HG03139 (cell line): ENCODE measurements at regions not wholly inside any gene's neighbourhood (a gene's known extent, or its start where the extent isn't known, plus 50 kb on each side); places are given as distances from the start of the nearest gene placed in this dataset.

ENCODE experiments used
- ATAC-seq: cut with Tn5 transposase; IDR thresholded peaks from one replicate; pipeline ENCODE4 v1.9.1; 2021; ENCODE audit not compliant: unreplicated experiment

DNA sequence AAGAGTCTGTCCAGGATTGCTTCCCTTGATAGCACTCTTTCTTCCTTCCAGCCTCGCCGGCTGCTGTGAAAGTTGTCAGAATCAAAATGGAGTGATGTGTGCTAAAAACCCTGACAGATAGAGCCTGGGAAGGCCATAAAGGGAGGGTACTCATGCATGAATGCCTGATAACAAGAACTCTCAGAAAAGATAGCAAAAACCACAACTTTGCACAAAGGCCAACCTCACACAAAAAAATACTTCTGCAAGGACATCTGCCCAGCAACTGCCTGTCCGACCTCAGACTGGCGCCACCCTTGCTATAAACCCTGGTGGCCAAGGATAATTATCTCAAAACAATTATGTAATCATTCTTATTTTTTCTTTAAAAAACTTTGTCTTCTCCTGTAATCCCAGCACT, 133.2 kb upstream of the SVIL start:
- ATAC-seq: no peak

DNA sequence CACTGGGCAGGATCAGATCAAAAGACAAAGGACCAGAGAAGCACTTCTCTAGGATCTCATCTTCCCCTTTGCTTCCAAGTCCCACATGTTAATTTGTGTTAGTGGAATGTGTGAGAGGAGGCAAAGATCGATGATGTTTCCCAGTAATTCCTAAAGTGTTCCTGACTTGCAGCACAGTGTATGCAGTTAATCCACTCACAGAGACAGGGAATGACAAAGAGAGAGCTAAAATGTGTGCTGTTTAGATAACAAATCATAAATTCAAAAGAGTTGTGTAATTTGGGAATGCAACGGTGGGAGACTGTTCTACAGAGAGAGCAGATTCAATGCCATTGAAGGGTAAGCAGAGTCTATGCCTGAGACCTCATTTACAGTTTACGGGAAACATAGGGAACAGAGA, 132.0 kb upstream of the SVIL start:
- ATAC-seq: no peak

DNA sequence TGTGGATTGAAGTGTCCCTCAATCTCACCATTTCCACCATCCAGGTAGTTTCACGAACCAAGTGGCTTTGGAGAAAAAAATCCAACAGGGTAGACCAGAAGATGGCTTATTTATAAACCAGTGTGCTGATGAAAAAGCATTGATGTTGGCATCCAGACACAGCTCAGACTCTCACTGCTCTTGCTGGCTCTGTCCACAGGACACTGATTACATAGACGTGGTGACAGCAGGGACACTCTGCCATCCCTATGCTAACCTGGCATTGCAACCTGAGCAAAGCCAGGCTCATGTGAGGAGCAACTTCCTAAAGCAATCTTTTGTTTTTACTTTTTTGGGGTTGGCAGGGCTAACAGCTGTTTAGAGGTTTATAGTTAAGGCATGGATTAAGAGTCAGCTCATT, 130.6 kb upstream of the SVIL start:
- ATAC-seq: no peak

DNA sequence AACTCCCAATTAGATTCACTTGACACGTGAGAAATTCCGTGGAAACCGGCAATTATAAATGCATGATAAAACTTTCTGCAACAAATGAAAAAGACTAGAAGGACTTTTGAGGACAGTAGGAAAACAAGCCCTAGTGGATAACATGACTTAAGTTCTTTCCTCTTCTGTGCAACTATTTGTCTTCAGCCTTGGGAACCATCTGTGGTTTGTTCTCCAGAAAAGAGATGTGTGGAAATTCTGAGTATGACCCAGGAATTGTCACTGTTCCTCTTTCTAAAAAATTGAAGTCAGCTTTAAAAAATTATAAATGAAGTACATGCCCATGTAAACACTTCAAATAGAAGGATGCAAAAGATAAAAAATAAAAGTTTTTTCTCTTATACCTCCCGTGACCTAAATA, 128.6 kb upstream of the SVIL start:
- no peak for ATAC-seq

DNA sequence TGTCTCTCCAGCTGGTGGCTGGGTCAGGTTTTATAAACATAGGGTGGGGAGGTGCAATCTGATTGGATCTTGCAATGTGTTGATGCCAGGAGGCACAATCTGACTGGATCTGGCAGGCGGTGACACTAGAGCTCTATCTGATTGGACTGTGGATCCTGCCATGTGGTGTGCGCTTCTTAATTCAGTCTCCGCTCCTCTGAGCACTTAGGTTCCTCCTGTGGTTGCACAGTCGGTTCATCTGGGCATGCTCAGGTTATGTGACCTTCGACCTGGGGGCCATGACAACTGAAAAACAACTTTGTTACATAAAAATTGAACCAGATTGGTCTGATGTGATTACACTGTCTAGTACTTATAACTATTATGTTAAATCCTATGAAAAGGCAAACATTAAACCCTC, 127.1 kb upstream of the SVIL start:
- no peak for ATAC-seq

DNA sequence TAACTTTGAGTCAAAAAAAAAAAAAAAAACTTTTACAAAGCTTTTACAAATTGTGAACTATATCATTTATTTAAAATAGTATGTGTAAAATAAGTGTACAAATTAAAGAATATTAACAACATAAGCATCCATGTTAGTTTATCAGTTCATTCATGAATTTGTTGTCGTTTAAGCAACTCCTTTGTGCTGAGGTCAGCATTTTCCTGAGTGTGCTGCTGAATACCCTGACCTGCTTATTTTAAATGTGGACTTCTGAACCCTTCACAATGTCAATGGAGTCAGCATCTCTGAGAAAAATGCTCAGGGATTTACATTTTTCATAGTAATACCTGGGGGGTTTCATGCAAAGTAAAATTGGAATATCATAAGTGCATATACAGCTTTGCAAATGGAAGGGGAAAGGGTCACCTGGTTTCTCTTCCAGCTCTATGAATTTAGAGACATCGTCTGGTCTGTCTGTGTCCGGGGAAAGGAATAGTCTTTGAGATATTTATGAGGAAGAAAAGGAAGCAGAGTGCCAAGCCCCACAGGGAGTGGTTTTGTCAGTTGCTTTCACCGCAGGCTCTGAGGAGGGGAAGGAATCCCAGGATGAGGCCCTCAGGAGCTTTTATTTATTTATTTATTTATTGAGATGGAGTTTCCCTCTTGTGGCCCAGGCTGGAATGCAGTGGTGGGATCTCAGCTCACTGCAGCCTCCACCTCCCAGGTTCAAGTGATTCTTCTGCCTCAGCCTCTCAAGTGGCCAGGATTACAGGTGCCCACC, 125.5 kb upstream of the SVIL start:
- ATAC-seq: no peak

DNA sequence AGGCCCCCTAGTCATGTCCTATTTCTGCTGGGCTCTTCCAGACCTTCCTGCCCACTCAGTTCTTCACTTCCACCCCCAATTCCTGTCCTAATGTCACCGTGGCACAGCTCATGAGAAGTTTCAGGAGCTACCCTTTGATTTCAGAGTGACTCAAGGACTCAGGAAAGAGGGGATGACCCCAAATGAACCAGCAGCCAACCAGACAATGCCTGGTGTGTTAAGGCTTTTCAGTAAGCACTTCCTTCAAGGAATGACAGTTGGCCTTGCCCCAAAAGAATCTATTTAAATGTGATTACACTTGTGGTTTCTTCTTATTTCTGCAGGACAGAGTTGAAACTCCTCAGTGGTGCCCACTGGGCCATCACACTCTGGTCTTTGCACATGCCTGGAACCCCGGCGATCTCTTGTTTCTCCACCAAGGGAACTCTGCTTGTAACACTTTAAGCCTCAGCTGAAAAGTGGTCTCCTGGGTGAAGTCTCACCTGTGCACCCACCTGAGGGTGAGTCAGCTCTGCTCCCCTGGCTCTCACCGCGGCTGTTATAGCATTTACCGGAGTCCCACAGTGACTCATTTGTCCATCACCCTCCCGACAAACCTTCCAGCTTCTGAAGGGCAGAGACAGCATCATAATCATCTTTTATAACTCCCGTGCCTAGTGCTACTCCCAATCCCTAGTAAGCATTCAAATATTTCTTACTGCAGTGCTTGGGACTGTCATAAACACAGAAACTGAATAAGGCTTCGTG, 123.0 kb upstream of the SVIL start:
- ATAC-seq: no peak

DNA sequence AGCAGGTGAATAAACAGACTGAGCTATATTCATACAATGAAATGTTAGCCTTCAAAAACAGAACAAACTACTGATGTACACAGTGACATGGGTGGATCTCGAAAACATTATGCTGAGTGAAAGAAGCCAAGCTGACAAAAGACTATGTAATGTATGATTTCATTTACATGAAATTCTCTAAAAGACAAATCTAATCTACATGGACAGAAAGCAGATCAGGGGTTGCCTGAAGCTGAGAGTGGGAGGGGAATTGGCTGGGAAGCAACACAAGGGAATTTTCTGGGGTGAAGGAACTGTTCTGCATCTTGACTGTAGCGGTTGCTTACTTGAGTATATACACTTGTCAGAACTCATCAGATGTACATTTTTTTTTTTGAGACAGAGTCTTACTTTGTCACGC, 121.7 kb upstream of the SVIL start:
- no peak for ATAC-seq

DNA sequence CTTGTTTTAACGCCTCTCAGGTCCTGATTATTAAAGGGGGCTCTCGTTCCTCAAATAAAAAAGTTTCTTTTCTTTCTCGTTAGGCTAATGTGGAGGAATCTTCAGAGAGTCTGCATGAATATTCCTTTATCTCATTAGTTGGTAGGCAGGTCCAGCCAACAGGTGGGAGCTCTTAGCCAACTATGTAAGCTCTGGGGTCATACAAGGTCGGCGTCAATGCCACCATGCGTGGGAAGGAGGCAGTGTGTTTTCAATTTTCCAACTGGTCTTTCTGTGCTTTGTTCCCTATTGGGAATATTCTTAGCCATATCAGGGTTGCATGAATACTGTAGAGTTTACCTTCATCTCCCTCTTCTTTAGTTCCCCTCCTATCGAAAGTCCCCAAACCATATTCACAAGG, 118.5 kb upstream of the SVIL start:
- no peak for ATAC-seq

DNA sequence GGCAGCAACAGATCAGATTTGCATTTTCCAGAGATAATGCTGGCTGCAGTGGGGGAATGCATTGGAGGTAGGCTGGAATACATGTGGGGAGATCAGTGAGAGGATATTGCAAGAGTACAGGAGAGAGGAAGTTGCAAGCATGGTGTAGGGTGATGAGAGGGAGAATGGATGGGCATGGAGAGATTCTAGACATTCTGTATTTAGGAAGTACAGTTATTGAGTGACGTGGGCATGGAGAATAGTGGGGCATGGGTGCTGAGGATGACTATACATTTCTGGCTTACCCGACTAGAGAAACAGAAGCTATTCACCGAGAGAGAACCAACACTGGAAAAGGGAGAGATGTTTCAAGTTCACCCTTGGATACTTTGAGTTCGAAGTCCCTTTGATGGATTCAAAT, 116.9 kb upstream of the SVIL start:
- no peak for ATAC-seq

DNA sequence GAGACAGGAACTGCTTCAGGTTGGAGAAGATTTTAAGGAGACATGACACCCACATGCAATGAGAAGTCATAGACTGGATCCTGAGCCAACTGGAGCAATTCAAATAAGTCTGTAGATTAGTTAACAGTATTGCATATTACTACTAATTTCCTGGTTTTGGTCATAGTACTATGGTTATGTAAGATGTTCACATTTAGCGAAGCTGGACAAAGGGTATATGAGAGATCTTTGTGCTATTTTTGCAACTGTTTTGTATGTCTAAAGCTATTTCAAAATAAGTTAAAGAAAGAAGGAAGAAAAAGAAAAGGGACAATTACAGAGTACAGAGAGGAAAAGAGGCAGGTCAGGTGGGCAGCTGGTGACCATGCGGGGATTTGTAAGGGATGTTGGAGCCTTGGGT, 116.5 kb upstream of the SVIL start:
- ATAC-seq: no peak

DNA sequence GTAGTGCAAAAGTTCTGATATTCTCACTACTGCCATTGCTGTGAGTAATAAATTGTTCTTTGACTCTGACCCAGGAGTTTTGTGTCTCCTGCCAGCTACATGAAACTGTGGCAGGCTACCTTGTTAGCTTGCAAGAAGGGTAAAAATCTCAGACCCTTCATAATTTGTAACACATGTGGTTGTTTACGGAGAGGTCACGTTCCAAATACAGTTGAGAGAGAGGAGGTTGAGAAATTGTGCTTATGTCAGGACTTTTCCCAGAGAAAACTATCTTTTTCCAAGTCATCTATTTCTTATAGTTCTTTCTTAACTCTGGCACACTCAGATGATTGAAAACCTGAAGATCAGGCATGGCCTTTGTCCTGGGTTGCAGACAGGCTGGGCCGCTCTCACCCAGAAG, 114.4 kb upstream of the SVIL start:
- no peak for ATAC-seq

DNA sequence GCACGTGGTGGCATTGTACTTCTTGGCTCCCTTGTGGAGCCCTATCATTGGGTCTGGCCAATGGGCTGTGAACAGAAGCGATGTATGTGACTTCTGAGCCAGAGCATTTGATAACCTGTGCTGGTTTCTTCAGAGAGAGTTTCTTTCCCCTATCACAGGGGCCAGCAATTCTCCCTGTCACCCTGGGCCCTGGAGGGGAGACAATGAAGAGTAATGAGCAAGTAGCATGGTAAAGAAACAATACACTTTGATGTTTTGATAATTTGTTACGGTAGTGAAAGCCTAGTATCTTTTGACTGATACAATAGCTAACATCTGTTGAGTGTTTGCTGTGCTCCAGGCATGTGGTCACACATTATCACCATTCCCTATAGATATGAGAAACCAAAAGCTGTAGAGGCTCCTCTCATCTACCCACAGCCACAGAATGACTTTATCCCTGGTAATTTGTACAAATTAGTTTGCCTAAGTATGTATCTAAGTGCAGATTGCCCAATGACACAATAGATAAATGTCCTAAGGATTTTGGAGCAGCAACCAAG, 113.4 kb upstream of the SVIL start:
- no peak for ATAC-seq

DNA sequence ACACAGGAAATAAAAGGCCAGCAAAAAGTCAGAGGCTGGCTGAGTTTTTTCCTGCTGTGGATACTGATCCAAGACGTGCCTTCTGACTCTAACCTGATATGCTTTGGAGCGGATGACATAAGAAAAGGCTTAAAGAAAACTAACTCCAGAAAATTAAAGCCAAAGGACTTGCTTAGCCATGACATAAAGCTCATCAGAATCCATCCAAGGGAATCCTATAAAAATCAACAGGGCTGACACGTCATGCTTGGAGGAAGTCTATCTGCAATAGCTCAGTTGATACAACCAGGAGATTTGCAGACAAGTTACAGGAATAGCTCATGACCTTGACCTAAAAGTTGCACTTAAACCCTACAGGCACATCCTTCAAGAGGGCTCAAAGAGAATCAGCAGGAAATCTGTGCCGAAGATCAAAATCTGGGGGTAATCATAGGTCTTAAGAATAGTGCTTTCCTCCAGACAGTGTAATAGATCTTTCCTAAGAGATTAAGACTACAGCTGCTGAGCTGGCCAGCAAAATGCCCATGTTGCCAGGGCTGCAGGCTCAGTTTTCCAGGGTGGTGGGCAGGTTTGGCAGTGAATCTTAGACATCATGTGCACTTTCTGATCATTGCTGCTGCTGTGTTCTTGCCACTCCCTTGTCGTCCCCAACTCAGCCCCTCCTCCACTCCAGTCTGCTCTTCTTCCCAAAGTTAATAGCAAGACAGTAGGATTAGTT, 111.5 kb upstream of the SVIL start:
- no peak for ATAC-seq

DNA sequence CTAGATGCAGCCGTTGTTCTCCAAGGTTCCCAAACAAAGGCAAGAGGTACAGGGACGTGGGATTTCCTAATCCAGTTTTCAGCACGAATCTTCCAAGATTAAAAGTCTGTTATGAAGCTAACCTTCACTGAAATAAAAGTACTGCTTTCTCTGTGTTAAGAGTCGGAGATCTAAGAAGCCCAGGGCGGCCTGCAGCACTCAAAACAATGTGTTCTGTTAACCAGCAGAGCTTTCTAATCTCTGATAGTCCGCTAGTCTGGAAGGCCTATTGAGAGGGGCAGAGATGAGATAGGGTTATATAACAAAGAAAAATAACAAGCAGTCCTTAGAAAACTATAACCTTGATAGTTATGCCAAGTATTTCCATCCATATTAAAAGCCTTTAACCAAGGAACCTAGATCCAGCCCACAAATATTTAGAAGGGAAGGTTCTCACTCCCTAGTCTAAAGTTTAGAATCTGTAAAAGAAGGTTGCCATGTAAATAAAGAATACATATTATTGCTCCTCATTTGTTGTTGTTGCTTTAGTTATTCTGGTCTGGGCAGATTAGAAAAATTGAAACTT, 106.3 kb upstream of the SVIL start:
- no peak for ATAC-seq

DNA sequence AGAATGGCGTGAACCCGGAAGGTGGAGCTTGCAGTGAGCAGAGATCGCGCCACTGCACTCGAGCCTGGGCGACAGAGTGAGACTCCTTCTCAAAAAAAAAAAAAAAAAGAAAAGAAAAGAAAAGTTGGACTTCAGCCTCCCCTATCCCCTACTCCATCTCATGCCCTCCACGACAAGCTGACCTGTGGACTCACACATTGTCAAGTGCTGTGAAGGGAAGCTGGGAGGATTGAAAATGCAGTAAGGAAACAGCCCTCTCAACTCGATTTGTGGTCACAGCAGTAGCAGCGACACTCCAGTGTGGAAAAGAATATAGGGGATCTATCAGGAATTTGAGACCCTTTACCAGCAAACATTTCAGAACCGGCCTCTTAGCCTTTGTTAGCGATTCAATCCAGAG, 103.6 kb upstream of the SVIL start:
- no peak for ATAC-seq

DNA sequence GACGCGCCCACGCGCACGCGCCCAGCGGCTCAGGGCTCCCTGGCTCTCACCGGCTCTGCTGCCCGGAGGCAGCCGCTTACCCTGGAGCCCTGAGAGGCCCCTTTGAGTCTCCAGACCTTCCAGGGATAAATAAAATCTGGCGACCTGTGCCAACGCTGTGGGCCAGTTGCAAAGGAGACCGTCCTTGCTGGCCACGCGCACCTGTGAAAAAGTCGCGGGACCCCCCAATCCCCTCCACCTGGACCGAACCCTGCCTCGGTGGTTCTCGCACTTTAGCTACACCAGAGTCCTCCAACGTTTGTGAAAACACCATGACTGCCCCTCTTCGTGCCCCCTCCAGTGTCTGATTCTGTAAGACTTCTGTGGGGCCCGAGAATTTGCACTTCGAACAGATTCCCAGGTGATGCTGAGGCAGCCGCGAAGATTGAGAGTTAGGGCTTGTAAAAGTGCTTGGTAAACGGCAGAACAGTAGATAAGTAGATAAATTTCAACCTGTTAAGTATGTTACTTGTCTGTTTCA, 102.4 kb upstream of the SVIL start:
- ATAC-seq: no peak

DNA sequence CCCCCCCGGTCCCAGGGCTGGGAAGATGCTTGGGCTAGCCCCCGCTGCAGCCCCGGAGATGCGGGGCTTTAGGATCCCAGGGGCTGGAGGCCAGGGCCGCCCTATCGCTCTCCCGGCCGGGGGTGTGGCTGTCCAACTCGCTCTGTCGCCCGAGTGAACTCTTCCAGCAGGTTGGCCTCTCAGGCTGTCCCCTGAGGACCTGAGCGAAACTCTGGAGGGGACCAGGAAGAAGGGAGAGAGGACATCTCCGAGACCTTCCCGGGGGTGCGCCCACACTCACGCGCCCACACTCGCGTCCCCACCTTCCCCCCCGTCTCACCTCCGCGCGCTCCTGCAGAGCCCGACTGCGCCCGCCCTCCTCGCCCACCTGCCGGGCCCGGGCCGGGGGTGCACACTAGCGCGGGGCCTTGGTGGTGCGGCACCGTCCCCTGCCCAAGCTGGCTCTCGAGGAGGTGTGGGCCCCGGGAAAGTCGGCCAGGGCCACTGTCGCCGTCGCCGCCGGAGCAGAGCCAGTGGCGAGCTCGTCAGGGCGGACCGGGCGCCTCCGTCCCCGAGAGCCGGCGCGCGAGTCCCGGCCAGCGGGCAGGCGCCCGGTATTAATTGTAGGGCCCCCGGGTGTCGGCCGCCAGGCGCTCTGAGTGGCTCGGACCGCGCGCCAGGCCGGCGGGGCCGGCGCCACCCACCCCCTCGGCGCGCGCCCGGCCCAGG, 101.7 kb upstream of the SVIL start:
- ATAC-seq: no peak

DNA sequence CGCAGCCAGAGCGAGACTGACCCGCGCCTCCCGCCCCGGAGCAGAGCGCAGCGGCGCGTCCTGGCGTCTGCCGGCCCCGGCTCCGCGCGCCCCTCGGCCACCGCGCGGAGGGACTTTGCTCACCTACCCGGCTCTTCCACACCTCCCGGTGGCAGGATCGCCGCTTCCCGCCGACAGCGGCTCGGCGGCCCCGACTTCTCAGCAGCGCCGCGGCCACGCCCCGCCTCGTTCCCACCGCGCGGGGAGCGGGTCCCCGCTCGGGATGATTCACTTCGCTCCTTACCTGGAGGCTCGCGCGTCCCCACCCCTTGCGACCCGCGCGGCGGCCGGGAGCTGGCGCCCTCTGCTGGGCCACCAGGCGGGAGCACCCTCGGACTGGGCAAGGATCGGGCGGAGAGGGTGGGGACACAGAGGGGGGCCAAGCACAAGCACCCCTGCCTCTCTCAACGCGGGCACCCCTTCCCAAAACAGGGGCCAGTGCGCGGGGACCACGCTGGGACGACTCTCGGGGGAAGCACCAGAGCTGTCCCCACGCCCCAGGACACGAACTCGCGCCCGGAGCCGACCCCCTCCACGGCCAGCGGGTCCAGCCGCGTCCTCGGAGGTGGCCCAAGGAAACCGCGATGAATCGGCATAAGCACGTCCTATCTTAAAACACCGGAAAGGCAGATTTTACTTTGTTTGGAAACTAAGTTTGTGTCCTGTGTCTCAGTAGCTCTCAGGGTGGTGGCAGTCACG, 101.0 kb upstream of the SVIL start:
- peak; percentile 68 for ATAC-seq
